CD4-positive, alpha-beta T cell treated with Interleukin-4 for 4 hours (primary cell): ENCODE measurements at regions not wholly inside any gene's neighbourhood (a gene's known extent, or its start where the extent isn't known, plus 50 kb on each side); places are given as distances from the start of the nearest gene placed in this dataset.

ENCODE experiments used
- DNase-seq: peaks from one replicate; pipeline ENCODE4 v3.0.0-alpha.2; 2020

- DNase-seq, result peak; percentile 20
Observed at GRCh38 chr3:23748398-23749110, 57.2 kb upstream of the UBE2E1 start.

- DNase-seq, result no peak
Observed at GRCh38 chr3:23749609-23750008, 56.1 kb upstream of the UBE2E1 start.

DNA sequence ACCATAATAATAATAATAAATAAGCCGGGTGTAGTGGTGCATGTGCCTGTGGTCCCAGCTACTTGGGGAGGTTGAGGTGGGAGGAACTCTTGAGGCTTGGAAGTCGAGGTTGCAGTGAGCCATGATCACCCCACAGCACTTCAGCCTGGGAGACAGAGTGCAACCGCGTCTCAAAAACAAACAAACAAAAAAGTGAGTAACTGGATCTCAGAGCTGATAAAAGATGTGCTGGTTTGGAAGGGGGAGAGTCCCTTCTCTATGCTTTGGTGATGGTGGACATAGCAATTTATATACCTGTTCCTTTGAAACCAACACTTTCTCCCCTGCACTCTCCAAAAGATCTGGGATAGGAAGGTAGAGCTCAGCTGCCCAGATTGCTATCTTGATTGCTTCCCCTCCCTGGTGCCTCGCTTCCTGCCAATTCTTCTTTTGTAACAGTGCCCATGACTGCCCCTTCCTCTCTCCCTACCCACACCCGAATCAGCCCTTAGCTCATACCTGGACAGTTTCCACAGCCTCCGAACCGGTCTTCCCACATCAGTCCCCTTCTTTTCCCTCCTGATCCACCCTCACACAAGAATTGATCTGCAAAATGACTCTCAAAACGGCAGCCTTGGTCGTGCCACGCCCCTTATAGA, 55.1 kb upstream of the UBE2E1 start:
- DNase-seq, result no peak

GRCh38 chr3:23751212-23751723, 54.5 kb upstream of the UBE2E1 start:
- DNase-seq, result no peak

GRCh38 chr3:23752126-23752525, 53.6 kb upstream of the UBE2E1 start:
- DNase-seq, result no peak

DNA sequence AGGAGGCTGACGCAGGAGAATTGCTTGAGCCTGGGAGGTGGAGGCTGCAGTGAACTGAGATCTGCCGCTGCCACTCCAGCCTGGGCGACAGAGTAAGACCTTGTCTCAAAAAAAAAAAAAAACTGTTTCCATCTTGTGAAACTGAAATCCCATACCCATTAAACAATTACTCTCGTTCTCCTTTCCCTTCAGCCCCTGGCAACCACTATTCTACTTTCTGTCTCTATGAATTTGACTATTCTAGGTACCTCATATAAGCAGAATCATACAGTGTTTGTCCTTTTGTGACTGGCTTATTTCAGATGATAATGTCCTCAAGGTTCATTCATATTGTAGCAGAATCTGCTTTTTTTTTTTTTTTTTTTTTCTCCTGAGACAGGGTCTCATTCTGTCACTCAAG, 51.5 kb upstream of the UBE2E1 start:
- DNase-seq, result no peak
